ENCODE measurements at regions not wholly inside any gene's neighbourhood (a gene's known extent, or its start where the extent isn't known, plus 50 kb on each side); places are given as distances from the start of the nearest gene placed in this dataset.
"Not testable (repeated sequence)": the region's sequence is repeated elsewhere in the genome, so short reads cannot be mapped to it uniquely, and the experiment has no call there.

GRCh38 chr10:25724241-25724640 lies 209.8 kb upstream of the MYO3A start:
- no peak for DNase-seq

DNA sequence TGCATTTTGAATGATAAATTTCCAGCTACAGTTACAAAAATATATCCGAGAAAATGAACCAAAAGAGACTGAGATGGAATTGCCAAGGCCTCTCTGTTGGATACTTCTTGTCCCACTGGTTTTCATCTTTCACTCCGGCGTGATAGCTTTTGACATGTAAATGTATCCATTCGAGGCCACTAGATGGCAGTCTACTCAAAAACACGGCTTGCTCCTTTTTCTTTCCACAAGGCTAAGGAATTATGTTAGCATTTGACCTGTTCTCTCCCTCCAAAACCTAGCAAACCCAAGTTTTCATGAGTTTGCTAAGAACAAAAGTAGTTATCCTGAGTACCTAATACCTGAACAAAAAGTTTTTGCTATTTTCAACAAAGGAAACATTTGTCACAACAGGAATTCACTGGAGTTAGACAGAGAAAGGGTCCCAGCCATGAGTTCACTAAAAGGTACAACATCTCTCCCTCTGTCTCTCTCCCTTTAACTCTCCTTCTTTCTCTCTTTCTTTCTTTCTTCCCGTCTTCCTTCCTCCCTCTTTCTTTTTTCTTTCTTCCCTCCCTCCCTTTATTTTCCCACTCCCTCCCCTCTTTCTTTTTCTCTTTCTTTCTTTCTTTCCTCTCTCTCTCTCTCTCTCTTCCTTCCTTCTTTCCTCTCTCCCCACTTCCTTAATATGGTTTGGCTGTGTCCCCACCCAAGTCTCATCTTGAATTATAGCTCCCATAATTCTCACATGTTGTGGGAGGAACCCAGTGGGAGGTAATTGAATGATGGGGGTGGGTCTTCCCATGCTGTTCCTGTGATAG lies 207.9 kb upstream of the MYO3A start:
- no peak for DNase-seq

DNA sequence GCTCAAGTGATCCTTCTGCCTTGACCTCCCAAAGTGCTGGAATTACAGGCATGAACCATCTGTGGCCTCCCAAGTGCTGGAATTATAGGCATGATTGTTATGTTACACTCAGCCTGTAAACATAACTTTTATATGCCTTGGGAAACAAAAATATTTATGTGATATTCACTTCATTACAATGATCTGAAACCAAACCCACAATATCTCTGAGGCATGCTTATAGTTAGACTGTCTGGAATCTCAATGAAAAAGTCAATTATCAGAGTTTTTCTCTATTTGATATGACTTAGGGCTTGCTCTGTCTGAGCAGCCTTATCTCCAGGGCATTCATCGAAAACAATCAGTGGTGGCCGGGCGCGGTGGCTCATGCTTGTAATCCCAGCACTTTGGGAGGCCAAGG lies 195.3 kb upstream of the MYO3A start:
- DNase-seq, result no peak

GRCh38 chr10:25743832-25744231 lies 190.2 kb upstream of the MYO3A start:
- DNase-seq, result no peak

DNA sequence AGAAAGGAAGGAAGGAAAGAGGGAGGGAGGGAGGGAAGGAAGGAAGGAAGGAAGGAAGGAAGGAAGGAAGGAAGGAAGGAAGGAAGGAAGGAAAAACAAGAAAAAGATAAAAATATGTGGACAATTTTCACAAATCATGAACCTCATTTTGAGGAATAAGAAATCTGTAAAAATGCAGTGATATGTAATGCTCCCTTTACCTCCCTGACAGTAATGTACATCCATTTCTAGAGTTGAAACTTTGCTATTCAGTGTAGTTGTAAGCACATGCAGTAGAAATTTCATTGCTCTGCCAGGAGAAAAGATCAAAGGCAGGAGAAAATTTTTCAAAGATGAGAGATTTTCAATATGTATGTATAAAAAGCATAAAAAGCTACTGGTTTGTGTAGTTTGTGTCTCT lies 189.5 kb upstream of the MYO3A start:
- no peak for DNase-seq

DNA sequence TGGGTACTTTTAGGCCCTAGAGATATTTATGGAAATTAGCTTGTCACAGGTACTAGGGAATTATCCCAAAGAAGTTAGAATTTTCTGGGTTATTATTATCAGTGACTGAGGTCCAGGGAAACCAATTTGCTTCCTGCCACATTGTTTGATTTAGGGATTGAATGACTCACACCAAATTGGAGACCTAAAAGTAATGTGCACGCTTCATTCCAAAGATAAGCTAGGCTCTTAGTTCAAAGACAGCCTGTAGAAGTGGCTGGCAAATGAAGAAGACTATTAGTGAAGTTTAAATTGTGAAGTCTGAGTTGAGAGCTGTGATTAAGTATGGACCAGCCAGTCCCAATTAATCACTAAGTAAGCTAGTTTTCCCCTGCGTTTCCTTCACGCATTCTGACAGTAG lies 188.1 kb upstream of the MYO3A start:
- DNase-seq, result no peak

- DNase-seq, result no peak
Observed at GRCh38 chr10:25747084-25747483, 186.9 kb upstream of the MYO3A start.

DNA sequence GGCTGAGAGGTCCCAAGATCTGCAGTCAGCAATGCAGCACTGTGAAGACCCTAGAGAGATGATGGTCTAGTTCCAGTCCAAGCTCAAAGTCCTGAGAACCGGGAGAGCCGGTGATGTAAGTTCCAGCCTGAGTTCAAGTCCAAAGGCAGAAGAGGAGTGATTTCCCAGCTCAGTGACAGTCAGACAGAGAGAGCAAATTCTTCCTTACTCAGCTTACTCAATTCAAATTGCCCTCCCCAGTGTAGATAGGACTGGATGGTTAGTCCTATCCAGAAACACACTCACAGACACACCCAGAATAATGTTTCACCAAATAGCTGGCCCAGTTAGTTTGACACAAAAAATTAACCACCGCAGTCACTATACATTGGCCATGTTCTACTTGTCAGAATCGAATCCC lies 185.5 kb upstream of the MYO3A start:
- DNase-seq, result no peak

- peak; percentile 7 for DNase-seq
Observed at GRCh38 chr10:25753776-25754175, 180.3 kb upstream of the MYO3A start.

DNA sequence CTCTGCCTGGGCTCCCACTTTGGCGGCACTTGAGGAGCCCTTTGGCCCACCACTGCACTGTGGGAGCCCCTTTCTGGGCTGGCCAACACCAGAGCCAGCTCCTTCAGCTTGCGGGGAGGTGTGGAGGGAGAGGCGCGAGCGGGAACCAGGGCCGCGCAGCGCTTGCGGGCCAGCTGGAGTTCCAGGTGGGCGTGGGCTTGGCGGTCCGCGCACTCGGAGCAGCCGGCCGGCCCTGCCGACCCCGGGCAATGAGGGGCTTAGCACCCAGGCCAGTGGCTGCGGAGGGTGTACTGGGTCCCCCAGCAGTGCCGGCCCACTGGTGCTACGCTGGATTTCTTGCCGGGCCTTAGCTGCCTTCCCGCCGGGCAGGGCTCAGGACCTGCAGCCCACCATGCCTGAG lies 178.2 kb upstream of the MYO3A start:
- DNase-seq, result not testable (repeated sequence)

DNA sequence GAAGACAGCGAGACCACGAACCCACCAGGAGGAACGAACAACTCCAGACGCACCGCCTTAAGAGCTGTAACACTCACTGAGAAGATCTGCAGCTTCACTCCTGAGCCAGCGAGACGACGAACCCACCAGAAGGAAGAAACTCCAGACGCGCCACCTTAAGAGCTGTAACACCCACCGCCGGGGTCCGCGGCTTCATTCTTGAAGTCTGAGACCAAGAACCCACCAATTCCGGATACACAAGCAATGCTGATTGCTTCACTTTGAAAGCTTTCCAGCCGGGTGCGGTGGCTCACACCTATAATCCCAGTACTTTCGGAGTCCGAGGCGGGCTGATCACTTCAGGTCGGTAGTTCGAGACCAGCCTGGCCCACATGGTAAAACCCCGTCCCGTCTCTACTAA lies 177.2 kb upstream of the MYO3A start:
- no peak for DNase-seq

DNA sequence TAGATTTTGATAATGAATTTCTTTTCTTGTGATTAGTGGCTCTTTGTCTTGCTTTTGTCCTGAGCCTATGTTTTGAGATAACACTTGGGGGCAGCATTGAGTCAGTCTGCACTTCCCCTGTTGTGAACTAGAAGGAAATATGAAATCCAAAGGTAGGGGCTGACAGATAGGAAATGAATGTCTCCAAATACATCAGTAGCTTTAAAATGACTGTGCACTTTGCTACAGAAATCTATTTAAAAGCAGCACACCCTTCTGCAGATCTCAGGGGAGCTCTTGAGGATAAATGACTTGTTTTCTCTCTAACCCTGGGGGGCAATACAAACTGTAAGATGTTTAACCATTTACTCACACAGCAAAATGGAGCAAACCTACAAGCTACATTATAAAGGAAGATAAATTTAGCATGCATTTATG lies 176.0 kb upstream of the MYO3A start:
- DNase-seq, result no peak

- no peak for DNase-seq
Observed at GRCh38 chr10:25758511-25758910, 175.5 kb upstream of the MYO3A start.

DNA sequence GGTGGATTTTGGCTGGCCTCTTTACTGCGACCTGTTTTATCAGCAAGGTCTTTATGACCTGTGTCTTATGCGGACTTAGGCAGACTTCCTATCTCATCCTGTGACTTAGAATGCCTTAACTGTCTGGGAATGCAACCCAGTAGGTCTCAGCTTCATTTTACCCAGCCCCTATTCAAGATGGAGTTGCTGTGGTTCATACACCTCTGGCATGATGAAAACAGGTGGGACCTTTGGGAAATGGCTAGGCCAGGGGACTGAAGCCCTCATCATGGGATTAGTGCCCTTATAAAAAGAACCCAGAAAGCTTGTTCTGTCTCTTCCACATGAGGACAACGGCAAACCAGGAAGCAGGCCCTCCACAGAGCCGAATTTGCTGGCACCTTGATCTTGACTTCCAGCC lies 172.1 kb upstream of the MYO3A start:
- no peak for DNase-seq

GRCh38 chr10:25766213-25766612 lies 167.8 kb upstream of the MYO3A start:
- DNase-seq, result no peak

GRCh38 chr10:25766687-25767221 lies 167.3 kb upstream of the MYO3A start:
- no peak for DNase-seq

GRCh38 chr10:25768167-25768566 lies 165.9 kb upstream of the MYO3A start:
- DNase-seq, result no peak

DNA sequence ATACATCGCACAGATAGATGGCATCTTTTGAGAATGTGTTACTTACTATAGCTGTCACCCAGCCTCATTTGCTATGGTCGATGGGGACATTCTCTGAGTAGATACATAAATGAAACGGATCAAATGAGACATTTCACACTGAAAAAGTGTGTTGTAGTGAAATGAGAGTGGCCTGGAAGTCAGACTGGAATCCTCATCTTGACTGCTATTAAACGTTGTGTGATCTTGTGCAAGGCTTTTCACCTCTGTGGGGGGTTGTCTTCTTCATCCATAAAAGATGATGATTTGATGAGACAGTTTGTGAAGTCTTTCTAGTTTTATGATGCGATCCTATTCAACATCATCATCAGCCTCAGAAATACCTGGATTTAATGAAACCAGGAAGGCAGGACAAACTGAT lies 155.4 kb upstream of the MYO3A start:
- no peak for DNase-seq

GRCh38 chr10:25786161-25786560 lies 147.9 kb upstream of the MYO3A start:
- no peak for DNase-seq

GRCh38 chr10:25786899-25787298 lies 147.1 kb upstream of the MYO3A start:
- no peak for DNase-seq

GRCh38 chr10:25797888-25798429 lies 136.1 kb upstream of the MYO3A start:
- no peak for DNase-seq

GRCh38 chr10:25804505-25804904 lies 129.5 kb upstream of the MYO3A start:
- DNase-seq, result no peak

- DNase-seq, result no peak
Observed at GRCh38 chr10:25805986-25806385, 128.0 kb upstream of the MYO3A start.

- no peak for DNase-seq
Observed at GRCh38 chr10:25808372-25808771, 125.7 kb upstream of the MYO3A start.

Data from SIG-M5 (cell line).